Chondrocyte (in vitro differentiated cells): ENCODE measurements at regions not wholly inside any gene's neighbourhood (a gene's known extent, or its start where the extent isn't known, plus 50 kb on each side); places are given as distances from the start of the nearest gene placed in this dataset.

ENCODE experiments used
- DNase-seq: peaks from one replicate; pipeline ENCODE4 v3.0.0; 2021; ENCODE audit warnings: mixed read lengths, low spot score
- H3K27ac Mint-ChIP-seq: one replicate; pipeline ENCODE4 v1.8.0; 2021; ENCODE audit warnings: mild to moderate bottlenecking, moderate library complexity, mixed read lengths; ENCODE audit not compliant: unreplicated experiment
- H3K27me3 Mint-ChIP-seq: 2 replicates; pipeline ENCODE4 v1.8.0; 2021; ENCODE audit warnings: low read depth, mixed read lengths
- H3K36me3 Mint-ChIP-seq: 2 replicates; pipeline ENCODE4 v1.8.0; 2021; ENCODE audit warnings: low read depth, mixed read lengths
- H3K4me1 Mint-ChIP-seq: 2 replicates; pipeline ENCODE4 v1.8.0; 2021; ENCODE audit warnings: low read depth, mild to moderate bottlenecking, mixed read lengths
- H3K4me3 Mint-ChIP-seq: one replicate; pipeline ENCODE4 v1.8.0; 2021; ENCODE audit warnings: mild to moderate bottlenecking, moderate library complexity, mixed read lengths; ENCODE audit not compliant: unreplicated experiment
- H3K9me3 Mint-ChIP-seq: 2 replicates; pipeline ENCODE4 v1.8.0; 2021; ENCODE audit warnings: low read depth, mixed read lengths
- CTCF ChIP-seq: fragments of 200-600 bp; sonication (generic); IDR thresholded peaks from 2 replicates; pipeline ENCODE4 v1.5.0; 2021; ENCODE audit warnings: antibody characterized with exemption, mild to moderate bottlenecking, moderate library complexity

- no peaks in the 10 kb centered on the region for H3K4me1 Mint-ChIP-seq
- no peak for TF ChIP-seq CTCF
- H3K27me3 Mint-ChIP-seq, result peaks cover 13% of the 10 kb centered on the region
- no peak overlapping the region for H3K27ac Mint-ChIP-seq
- H3K4me3 Mint-ChIP-seq, result no peak overlapping the region
- no peaks in the 10 kb centered on the region for H3K36me3 Mint-ChIP-seq
- peaks cover 20% of the 10 kb centered on the region for H3K9me3 Mint-ChIP-seq
- DNase-seq, result no peak
Measured at GRCh38 chr5:153151558-153151957, 338.9 kb upstream of the GRIA1 start.

GRCh38 chr5:153153086-153153485, 337.4 kb upstream of the GRIA1 start:
- peaks cover 13% of the 10 kb centered on the region for H3K27me3 Mint-ChIP-seq
- H3K9me3 Mint-ChIP-seq, result peaks cover 20% of the 10 kb centered on the region
- no peak for DNase-seq
- TF ChIP-seq CTCF, result no peak
- no peak overlapping the region for H3K27ac Mint-ChIP-seq
- no peaks in the 10 kb centered on the region for H3K36me3 Mint-ChIP-seq
- H3K4me3 Mint-ChIP-seq, result no peak overlapping the region
- no peaks in the 10 kb centered on the region for H3K4me1 Mint-ChIP-seq

GRCh38 chr5:153157156-153157555, 333.3 kb upstream of the GRIA1 start:
- H3K27ac Mint-ChIP-seq, result no peak overlapping the region
- no peak for TF ChIP-seq CTCF
- H3K27me3 Mint-ChIP-seq, result no peaks in the 10 kb centered on the region
- no peaks in the 10 kb centered on the region for H3K36me3 Mint-ChIP-seq
- no peak overlapping the region for H3K4me3 Mint-ChIP-seq
- no peak for DNase-seq
- peaks cover 14% of the 10 kb centered on the region for H3K4me1 Mint-ChIP-seq
- H3K9me3 Mint-ChIP-seq, result peaks cover 12% of the 10 kb centered on the region

GRCh38 chr5:153158608-153159007, 331.9 kb upstream of the GRIA1 start:
- H3K4me1 Mint-ChIP-seq, result peaks cover 14% of the 10 kb centered on the region
- no peaks in the 10 kb centered on the region for H3K36me3 Mint-ChIP-seq
- no peak overlapping the region for H3K27ac Mint-ChIP-seq
- H3K9me3 Mint-ChIP-seq, result peaks cover 10% of the 10 kb centered on the region
- no peak for TF ChIP-seq CTCF
- H3K27me3 Mint-ChIP-seq, result no peaks in the 10 kb centered on the region
- no peak for DNase-seq
- H3K4me3 Mint-ChIP-seq, result no peak overlapping the region

- H3K9me3 Mint-ChIP-seq, result no peaks in the 10 kb centered on the region
- no peak for TF ChIP-seq CTCF
- H3K27ac Mint-ChIP-seq, result no peak overlapping the region
- no peak for DNase-seq
- H3K27me3 Mint-ChIP-seq, result peaks cover 1% of the 10 kb centered on the region
- H3K36me3 Mint-ChIP-seq, result no peaks in the 10 kb centered on the region
- peaks cover 14% of the 10 kb centered on the region for H3K4me1 Mint-ChIP-seq
- no peak overlapping the region for H3K4me3 Mint-ChIP-seq
Measured at GRCh38 chr5:153159616-153160015, 330.9 kb upstream of the GRIA1 start.
